Psoas muscle (tissue), 7 donors: ENCODE measurements at regions not wholly inside any gene's neighbourhood (a gene's known extent, or its start where the extent isn't known, plus 50 kb on each side); places are given as distances from the start of the nearest gene placed in this dataset.

Experiments used
- ATAC-seq, 4 donors: fragments of 200-7000 bp; cut with Tn5 transposase; one replicate each; pipeline ENCODE4 v1.9.1; 2020; ENCODE audit warnings: moderate library complexity in 3 of 4, mild to moderate bottlenecking in 2 of 4
- DNase-seq, 2 donors: peaks; one replicate each; pipeline ENCODE4 v3.0.0-alpha.2; 2020
- H3K27ac ChIP-seq: fragments of 200-600 bp; one replicate; pipeline ENCODE4 v1.8.0; 2022
- H3K27me3 ChIP-seq, 3 donors: fragments of 200-600 bp in 1 of 3; one replicate each; pipeline versions ENCODE4 v1.6.1 to v1.8.0; 2013 to 2022; ENCODE audit warnings: low read length in 2 of 3, mild to moderate bottlenecking in 2 of 3, moderate library complexity in 1 of 3; ENCODE audit not compliant: insufficient read depth in 3 of 3
- H3K36me3 ChIP-seq, 2 donors: fragments of 200-600 bp in 1 of 2; one replicate each; pipeline versions ENCODE4 v1.6.1 to v1.8.0; 2013 to 2022; ENCODE audit warnings: low read depth in 1 of 2, mild to moderate bottlenecking in 1 of 2, moderate library complexity in 1 of 2; ENCODE audit not compliant: insufficient read depth in 1 of 2
- H3K4me1 ChIP-seq: fragments of 200-600 bp; one replicate; pipeline ENCODE4 v1.8.0; 2022
- H3K4me3 ChIP-seq: fragments of 200-600 bp; one replicate; pipeline ENCODE4 v1.8.0; 2022; ENCODE audit warnings: mild to moderate bottlenecking
- H3K9me3 ChIP-seq: fragments of 200-600 bp; one replicate; pipeline ENCODE4 v1.8.0; 2022
- CTCF ChIP-seq: fragments of 200-600 bp; IDR thresholded peaks from one replicate; pipeline ENCODE4 v1.8.0; 2022; ENCODE audit warnings: antibody characterized with exemption
- WGBS, 3 donors: extraction: QIAGEN DNeasy Blood & Tissue Kit; methylation state at CpG; one replicate each; pipeline versions ENCODE4 v1.1.6 to v1.1.7; 2013; 5-methylcytosine and 5-hydroxymethylcytosine counted together
- intact Hi-C, 2 donors: fragments of 100-400 bp; cut with DNase I; formaldehyde crosslinking; loops; one replicate each; pipeline versions ENCODE4 v1.11.0 to v1.14.2; 2022
- donor health status: healthy with polysubstance abuse.
- donor health status: DM: no; HTN: no; CAD: no; lungs with moderate emphysema.
- donor health status: Bipolar disorder and iron deficiency.
- donor health status: healthy.
- donor health status: DM: yes; HTN: yes; CAD: no.
- donor health status: DM: no; HTN: no; CAD: no.
- donor health status: DM: yes; HTN: yes; CAD: no.

- Histone ChIP-seq H3K36me3 (no peaks in the 10 kb centered on the region), H3K4me3 (no peak overlapping the region), H3K9me3 (no peaks in the 10 kb centered on the region), H3K27me3 (no peaks in the 10 kb centered on the region), H3K4me1 (peaks cover 12% of the 10 kb centered on the region), H3K27ac (no peak overlapping the region)
- 97% methylated on average over 2 of the region's 2 CpGs for WGBS, 3 donors
- intact Hi-C loops: loop anchor here in 1 of 2 donors (1.0 kb wide), 1 partner anchor 31 kb away; no protein-coding TSS in a partner anchor
- no peak for DNase-seq
- TF ChIP-seq CTCF: no peak
- no peak for ATAC-seq
These were observed 53.5 kb downstream of the ZNF608 start for GRCh38 chr5:124692950-124693349.

GRCh38 chr5:124692324-124692723 is 54.1 kb downstream of the ZNF608 start:
- ATAC-seq (no peak), DNase-seq (no peak)
- Histone ChIP-seq H3K27me3 (no peaks in the 10 kb centered on the region), H3K4me1 (peaks cover 6% of the 10 kb centered on the region), H3K9me3 (no peaks in the 10 kb centered on the region), H3K27ac (no peak overlapping the region), H3K36me3 (no peaks in the 10 kb centered on the region), H3K4me3 (no peak overlapping the region)
- WGBS, 3 donors: 75 to 78% (median 76%) methylated on average over 3 of the region's 3 CpGs
- TF ChIP-seq CTCF: no peak
- intact Hi-C loops: loop anchor here in 1 of 2 donors (1.0 kb wide), 1 partner anchor 30 kb away; no protein-coding TSS in a partner anchor

GRCh38 chr5:124689653-124690052 is 56.8 kb downstream of the ZNF608 start:
- no peak for TF ChIP-seq CTCF
- DNase-seq (no peak), ATAC-seq (no peak)
- Histone ChIP-seq H3K27ac (no peak overlapping the region), H3K4me1 (peaks cover 25% of the 10 kb centered on the region), H3K27me3 (no peaks in the 10 kb centered on the region), H3K36me3 (no peaks in the 10 kb centered on the region), H3K4me3 (no peak overlapping the region), H3K9me3 (no peaks in the 10 kb centered on the region)
- intact Hi-C loops: no loop called here

- TF ChIP-seq CTCF: no peak
- intact Hi-C loops: no loop called here
- H3K4me3 ChIP-seq: no peak overlapping the region
- H3K4me1 ChIP-seq: peaks cover 35% of the 10 kb centered on the region
- WGBS, 3 donors: 35 to 58% (median 43%) methylated on average over 3 of the region's 3 CpGs
- H3K36me3 ChIP-seq: no peaks in the 10 kb centered on the region
- H3K27ac ChIP-seq: peak overlapping the region; percentile 31
- no peaks in the 10 kb centered on the region for H3K27me3 ChIP-seq
- DNase-seq (no peak), ATAC-seq (peak in 3 of 4 donors; percentile 14 to 56 (median 19))
- no peaks in the 10 kb centered on the region for H3K9me3 ChIP-seq
These were observed 60.0 kb downstream of the ZNF608 start for GRCh38 chr5:124686239-124687004.
